Dermis blood vessel endothelial cell (primary cell): ENCODE measurements at regions not wholly inside any gene's neighbourhood (a gene's known extent, or its start where the extent isn't known, plus 50 kb on each side); places are given as distances from the start of the nearest gene placed in this dataset.

Source experiments
- DNase-seq: peaks from one replicate; pipeline ENCODE4 v3.0.0; 2010

DNA sequence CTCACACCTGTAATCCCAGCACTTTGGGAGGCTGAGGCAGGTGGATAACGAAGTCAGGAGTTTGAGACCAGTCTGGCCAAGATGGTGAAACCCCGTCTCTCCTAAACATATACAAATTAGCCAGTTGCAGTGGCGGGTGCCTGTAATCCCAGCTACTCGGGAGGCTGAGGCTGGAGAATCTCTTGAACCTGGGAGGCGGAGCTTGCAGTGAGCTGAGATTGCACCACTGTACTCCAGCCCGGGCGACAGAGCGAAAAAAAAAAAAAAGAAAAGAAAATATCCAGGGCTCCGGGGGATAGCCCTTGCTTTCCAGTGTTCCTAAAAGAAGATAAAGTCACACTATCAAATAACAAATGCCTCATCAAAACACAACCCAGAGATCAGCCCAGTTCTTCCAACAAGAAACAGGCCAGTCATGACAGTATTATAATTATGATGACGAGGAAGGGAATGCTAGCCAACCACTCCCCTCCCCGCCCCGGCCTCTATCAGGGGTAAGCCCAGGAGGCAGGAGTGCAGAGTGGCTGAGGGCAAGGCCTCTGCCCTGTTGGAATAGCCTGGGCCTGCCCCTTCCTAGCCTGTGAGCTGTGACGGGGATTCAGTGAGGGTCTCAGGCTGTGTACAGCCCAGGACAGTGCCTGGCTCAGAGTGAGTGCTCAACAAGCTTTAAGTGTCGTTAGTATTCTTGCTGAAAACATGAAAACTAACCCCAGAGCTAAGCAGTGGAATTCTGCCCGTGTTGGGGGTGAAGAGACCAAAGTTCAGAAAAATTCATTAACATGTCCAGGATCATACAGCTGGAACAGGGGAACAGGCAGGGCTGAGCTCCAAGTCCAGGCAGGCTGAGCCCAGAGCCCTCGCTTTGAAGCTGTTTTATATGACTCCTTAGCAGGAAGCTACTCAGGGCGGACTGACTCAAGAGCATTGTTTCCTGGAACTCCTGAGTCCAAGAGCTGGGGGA is 54.3 kb downstream of the FAM241B start:
- DNase-seq = peak; percentile 78

DNA sequence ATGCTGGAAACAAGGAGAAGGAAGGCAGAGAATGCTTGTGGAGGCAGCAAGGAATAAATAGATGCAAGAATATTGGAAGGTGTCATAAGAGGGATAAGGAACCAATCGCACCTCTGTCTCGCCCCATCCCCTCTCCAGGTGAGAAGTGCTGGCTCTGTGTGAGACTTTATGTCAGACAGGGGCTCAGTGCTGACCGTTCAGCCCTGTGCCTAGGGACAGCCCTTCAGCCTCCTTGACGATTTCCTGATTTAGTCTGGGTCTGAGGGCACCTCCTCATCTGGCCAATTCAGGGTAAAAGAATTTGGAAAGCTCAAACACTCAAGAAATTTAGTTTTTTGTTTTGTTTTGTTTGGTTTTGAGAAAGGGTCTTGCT is 54.9 kb downstream of the FAM241B start:
- no peak for DNase-seq

DNA sequence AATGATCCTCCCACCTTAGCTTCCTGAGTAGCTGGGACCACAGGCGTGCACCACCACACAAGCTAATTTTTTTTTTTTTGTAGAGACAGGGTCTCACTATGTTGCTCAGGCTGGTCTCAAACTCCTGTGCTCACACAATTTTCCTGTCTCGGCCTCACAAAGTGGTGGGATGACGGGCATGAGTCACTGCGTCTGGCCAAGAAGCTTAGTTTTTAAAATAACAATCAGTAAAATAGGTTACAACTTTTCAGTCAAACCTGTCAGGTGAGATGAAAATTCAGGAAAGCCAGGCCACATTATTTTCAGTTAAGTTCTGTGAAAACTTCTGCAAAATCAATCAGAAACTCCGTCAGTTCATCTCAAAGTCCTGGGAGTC is 55.4 kb downstream of the FAM241B start:
- DNase-seq = no peak

DNA sequence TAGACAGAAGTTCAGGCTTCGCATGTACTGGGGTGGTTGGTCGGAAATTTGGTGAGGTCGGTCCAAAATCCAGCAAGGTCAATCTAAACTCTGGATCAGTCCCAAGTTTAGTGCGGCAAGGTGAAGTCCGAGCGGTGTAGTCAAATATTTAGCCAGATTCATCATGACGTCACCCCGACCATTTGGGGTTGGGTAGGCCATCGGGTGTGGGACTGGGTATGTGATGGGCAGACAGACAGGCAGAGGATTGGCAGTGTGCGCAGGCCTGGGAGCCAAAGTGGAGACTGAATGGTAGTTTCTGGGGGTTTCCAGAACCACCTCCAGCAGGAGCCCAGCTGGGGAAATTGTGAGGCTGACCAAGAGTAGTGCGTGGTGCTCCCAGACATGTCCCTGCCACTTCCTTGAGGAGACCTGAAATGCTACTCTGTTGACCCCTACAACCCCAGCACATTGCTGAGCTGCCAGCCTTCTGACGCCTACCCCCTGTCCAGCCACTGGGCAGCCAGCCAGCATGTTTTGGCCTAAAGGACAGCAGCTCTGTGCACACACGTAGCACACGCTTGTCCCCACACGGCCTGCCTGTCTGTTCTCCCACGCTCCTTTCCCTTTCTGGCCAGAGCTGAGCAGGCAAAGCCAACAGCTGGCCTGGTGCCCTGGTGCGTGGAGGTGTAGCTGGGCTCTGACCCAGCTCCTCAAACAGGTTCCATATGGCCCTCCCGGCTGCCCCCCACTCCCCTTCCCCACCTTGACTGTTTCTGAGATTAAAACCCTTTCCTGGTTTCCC is 55.9 kb downstream of the FAM241B start:
- no peak for DNase-seq

DNA sequence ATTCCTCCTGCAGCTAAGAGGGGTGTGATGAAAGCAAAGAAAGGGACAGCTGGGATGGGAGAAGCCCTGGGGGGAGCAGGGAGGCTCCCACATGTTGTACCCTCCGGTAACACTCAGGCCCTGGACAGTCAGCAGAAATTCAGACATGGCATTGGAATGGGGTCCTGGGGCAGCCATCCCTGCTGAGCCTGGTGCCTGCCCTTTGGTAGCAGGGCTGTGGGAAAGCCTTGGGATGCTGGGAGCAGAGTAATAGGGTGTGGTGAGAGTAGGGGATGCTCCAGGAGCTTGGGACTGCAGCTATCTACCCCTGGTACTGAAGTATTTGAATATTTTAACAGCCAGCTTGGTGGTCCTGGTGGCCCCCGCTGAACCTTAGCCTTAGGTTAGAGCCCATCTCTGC is 56.8 kb downstream of the FAM241B start:
- DNase-seq = no peak

- DNase-seq = no peak
Measured at GRCh38 chr10:69687426-69687825, 57.4 kb downstream of the FAM241B start.

DNA sequence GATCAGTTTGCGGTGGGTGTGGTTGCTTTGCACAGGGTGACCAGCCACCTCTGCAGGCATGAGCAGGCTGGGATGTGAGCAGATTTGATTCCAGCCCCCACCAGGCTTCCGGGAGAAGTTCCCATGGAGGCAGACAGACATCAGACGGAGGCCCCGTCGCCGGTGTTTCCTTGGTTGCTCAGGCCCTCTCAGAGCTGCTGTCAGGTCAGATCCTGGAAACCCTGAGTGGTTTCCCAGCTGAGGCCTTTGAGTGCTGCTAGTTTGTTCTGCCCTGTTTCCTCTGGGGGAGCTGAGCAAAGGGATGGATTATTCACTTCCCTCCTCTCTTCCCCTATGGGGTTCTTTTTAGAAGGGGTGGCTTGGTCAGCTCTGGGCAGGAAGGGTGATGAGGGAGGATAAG is 62.2 kb downstream of the FAM241B start:
- peak; percentile 50 for DNase-seq

GRCh38 chr10:69692891-69693290 is 62.8 kb downstream of the FAM241B start:
- no peak for DNase-seq

GRCh38 chr10:69693886-69694285 is 63.8 kb downstream of the FAM241B start:
- no peak for DNase-seq

GRCh38 chr10:69696073-69696731 is 66.2 kb downstream of the FAM241B start:
- DNase-seq = peak; percentile 81

DNA sequence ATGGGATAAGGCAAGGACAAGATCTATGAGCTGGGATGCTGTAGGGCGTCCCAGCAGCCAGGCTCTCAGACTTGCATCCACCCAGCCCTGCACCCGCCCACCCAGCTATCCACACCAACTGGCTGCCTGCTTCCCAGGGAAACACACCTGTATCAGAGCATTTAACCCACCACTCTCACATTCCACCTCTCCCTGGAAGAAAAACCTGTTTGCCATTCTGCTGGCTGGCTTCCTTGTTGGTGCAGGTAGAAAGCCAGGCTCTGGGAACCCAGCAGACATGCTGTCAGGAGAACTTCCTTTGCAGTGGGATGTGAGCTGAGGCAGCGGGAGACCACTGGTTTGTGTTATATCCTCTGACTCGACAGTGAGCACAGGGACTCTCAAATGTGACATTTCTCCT is 67.0 kb downstream of the FAM241B start:
- no peak for DNase-seq

DNA sequence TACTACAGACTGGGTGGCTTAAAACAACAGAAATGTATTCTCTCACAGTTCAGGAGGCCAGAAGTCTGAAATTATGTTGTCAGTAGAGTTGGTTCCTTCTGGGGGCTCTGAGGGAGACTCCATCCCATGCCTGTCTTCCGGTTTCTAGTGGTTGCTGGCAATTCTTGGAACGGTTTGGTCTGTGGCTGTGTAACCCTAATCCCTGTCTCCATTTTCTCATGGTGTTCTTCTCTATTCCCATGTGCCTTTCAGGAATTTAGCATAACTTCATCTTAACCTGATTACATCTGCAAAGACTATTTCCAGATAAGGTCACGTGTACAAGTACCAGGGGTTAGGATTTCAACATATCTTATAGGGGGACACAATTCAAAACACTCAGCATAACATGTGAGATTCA is 73.2 kb downstream of the FAM241B start:
- DNase-seq = no peak

DNA sequence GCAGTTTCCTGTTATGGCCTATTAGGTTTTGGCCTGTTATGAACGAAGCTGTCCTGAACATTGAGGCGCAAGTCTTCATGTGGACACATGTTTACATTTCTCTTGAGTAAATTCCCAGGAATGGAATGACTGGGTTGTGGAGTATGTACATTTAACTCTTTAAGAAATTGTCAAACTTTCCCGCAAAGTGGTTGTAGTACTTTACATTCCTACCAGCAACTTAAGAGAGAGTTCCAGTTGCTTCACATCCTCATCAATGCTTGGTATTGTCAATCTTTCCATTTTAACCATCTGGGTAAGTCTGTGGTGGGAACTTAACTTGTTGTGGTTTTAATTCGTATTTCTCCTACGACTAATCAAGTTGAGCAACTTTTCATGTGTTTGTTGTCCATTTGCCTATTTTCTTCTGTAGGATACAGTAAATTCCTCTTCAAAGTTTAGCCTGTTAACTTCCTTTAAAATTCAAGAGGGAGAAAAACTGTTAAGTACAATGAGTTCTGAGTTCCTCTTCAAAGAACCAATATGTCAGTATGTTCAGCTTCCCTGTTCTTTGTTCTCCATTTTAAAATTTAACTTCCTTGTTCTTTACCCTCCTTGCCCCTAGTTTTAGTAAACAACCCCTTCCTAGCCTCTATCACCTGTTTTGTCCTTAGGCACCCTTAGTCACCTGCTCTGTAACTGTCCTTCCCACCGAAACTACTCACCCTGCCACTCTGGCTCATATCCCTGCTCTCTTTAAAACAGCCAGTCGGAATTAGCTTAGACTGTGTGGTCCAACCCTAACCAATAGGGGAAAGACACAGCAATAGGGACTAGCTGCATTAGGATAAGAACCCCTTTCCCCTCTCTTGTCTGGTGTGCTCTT is 74.0 kb downstream of the FAM241B start:
- no peak for DNase-seq

DNA sequence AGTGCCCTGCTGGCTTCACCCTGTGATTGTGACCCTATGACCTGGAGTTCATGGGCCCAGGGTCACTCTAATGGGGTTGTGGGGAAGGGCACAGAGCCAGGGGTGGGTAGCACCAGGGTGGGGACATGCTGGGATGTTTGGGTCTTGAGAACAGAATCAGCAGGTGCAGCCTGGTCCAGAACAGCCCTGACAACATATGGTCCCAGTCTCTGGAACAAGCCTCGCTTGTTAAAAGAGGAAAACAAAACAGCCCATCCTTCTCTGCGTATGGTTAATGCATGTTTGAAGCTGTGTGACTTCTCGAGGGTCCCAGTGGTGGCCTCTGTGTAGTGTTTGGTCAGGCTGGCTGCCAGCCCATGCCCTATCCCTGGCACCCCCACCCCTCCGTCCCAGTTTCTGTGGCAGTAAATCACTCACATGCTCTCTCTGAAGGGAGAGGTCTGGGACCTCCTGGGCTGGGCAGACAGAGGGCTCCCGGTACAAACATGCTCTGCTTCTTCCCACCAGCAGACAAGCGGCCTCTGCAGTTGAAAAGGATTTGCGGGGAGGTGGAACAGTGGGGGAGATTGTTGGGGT is 79.4 kb downstream of the FAM241B start:
- DNase-seq = no peak

- no peak for DNase-seq
Measured at GRCh38 chr10:69710008-69710888, 80.2 kb downstream of the FAM241B start.

- DNase-seq = no peak
Measured at GRCh38 chr10:69712342-69712741, 82.3 kb downstream of the FAM241B start.

DNA sequence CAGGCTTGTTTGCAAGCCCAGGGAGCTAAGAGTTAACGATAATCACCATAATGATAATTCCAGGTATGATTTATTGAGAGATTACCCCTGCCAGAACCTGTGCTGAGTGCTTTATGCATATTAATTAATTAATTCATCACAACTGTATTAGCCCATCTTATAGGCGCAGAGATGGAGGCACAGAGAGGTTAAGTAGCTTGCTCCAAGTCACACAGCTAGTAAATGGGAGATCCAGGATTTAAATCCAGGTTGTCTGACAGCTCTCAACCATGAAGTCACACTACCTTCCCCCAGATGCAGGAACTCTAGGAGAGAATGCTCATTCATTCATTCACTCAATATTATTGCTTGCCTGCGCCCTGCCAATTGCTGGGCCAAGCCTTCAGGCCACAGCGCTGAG is 84.5 kb downstream of the FAM241B start:
- no peak for DNase-seq

GRCh38 chr10:69715156-69715898 is 85.3 kb downstream of the FAM241B start:
- no peak for DNase-seq

- DNase-seq = no peak
Measured at GRCh38 chr10:69715899-69716606, 85.7 kb upstream of the COL13A1 start.
